ENCODE measurements at regions not wholly inside any gene's neighbourhood (a gene's known extent, or its start where the extent isn't known, plus 50 kb on each side); places are given as distances from the start of the nearest gene placed in this dataset.
A peak's percentile ranks its signal among the peaks of the same experiment; 100 is the strongest.

DNA sequence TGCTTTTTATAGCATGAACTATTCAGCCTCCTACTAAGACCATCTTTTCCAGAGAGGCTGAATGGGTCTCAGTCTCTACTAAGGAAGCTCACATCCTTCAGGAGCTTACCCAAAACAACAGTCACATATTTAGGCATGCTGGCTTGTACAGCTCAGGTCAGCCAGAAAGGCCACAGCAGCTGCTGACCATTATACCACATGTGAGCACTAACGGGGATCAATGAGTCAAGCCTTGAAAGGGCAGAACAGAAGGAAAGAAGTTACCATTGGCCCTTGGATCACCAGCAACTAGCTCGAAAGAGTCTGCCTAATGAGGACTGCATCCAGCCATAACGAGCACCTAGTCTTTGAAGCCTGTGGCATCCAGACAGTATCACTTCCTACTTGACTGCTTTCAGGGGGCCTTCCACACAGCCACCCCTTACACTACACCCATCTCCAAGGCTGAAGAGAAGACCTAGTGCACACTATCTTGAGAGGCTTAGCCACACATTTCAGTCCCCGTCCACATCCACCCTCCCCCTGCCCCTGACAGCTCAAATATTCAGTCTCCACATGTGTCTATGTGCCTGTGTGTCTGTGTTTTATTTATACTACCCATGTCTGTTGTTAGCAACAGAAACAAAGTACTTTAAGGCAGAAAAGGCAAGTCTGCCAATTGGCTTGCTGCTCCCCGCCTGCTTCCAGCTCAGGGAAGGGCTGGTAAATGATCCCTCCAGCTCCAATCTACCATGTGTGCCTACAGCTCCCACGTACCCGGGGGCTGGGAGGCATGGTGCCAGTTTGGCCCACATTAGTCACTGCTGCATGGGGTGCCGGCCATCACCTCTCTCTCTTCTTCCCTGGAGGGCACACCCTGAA lies 95.5 kb downstream of the RPL27A start:
- Mint-ChIP-seq H3K27me3 (ENCODE audit: low read depth) (no peaks in the 10 kb centered on the region; the same call in 1 of the 2 replicates), H3K4me3 (no peak overlapping the region), H3K4me1 (peaks cover 7 to 8% of the 10 kb centered on the region in 2 experiments), H3K36me3 (ENCODE audit: insufficient read depth in 1 of 3, low read depth in 3 of 3) (peaks cover 0 to 2% (median 0%) of the 10 kb centered on the region in 3 experiments; a peak in 1 of 7 replicates), H3K9me3 (no peaks in the 10 kb centered on the region), H3K27ac (peak overlapping the region in 1 of 3 experiments; percentile 65; a peak in 1 of 7 replicates)
- TF ChIP-seq, protein P1, sequence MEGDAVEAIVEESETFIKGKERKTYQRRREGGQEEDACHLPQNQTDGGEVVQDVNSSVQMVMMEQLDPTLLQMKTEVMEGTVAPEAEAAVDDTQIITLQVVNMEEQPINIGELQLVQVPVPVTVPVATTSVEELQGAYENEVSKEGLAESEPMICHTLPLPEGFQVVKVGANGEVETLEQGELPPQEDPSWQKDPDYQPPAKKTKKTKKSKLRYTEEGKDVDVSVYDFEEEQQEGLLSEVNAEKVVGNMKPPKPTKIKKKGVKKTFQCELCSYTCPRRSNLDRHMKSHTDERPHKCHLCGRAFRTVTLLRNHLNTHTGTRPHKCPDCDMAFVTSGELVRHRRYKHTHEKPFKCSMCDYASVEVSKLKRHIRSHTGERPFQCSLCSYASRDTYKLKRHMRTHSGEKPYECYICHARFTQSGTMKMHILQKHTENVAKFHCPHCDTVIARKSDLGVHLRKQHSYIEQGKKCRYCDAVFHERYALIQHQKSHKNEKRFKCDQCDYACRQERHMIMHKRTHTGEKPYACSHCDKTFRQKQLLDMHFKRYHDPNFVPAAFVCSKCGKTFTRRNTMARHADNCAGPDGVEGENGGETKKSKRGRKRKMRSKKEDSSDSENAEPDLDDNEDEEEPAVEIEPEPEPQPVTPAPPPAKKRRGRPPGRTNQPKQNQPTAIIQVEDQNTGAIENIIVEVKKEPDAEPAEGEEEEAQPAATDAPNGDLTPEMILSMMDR (conservative IDR thresholded peaks at IDR 0.05): no peak
- Histone ChIP-seq H3T11ph (ENCODE audit: low read length) (no peak overlapping the region), H3K27ac (ENCODE audit: insufficient read length, low read depth, low read length) (no peak overlapping the region), H4K5ac (ENCODE audit: insufficient read length, low read depth, low read length) (no peak overlapping the region), H2BK15ac (ENCODE audit: low read depth, low read length) (no peak overlapping the region), H3K4me2 (ENCODE audit: insufficient read depth, insufficient read length, low read length) (no peak overlapping the region), H3K4ac (ENCODE audit: low read depth, low read length) (no peak overlapping the region), H3K9ac (ENCODE audit: extremely low read depth, insufficient read length, low read length) (no peak overlapping the region), H2AK5ac (ENCODE audit: insufficient read length, low read length) (no peak overlapping the region), H2BK20ac (ENCODE audit: low read depth, low read length, poor library complexity, severe bottlenecking) (no peak overlapping the region), H4K91ac (ENCODE audit: insufficient read length, low read depth, low read length) (no peak overlapping the region), H3K23me2 (ENCODE audit: insufficient read length, low read depth, low read length, poor library complexity, severe bottlenecking) (no peaks in the 10 kb centered on the region), H3K79me2 (ENCODE audit: insufficient read depth, low read length) (no peaks in the 10 kb centered on the region), H3K9me3 (ENCODE audit: control insufficient read depth, low read depth, low read length) (no peaks in the 10 kb centered on the region), H3K4me1 (ENCODE audit: insufficient read depth, low read length) (no peaks in the 10 kb centered on the region), H2BK12ac (ENCODE audit: insufficient read length, low read depth, low read length) (no peak overlapping the region), H4K20me1 (ENCODE audit: control insufficient read depth, insufficient read depth, insufficient read length) (no peaks in the 10 kb centered on the region), H2BK5ac (ENCODE audit: insufficient read length, low read length) (no peak overlapping the region), H3K27me3 (ENCODE audit: insufficient read depth, low read length) (no peaks in the 10 kb centered on the region), H3K14ac (ENCODE audit: insufficient read depth, low read length) (no peak overlapping the region), H2AFZ (ENCODE audit: low read length) (no peak overlapping the region), H3K79me1 (ENCODE audit: insufficient read depth, low read depth, low read length, poor library complexity, severe bottlenecking) (no peaks in the 10 kb centered on the region), H3K56ac (ENCODE audit: insufficient read length, low read depth, low read length) (no peak overlapping the region), H3K23ac (ENCODE audit: insufficient read length, low read depth, low read length) (no peak overlapping the region), H3K18ac (ENCODE audit: insufficient read length, low read depth, low read length) (no peak overlapping the region), H4K8ac (replicated peaks; ENCODE audit: insufficient read length, low read depth, low read length) (no peak overlapping the region), H2BK120ac (ENCODE audit: low read depth, low read length, poor library complexity, severe bottlenecking) (no peak overlapping the region)
- no CpG with 5 or more reads among the region's 8 CpGs for WGBS (ENCODE audit: extremely low coverage, insufficient read length, low lambda C conversion rate)
- no peak for DNase-seq

All from H9 (cell line).